GM19023 (cell line): ENCODE measurements at regions not wholly inside any gene's neighbourhood (a gene's known extent, or its start where the extent isn't known, plus 50 kb on each side); places are given as distances from the start of the nearest gene placed in this dataset.
"Not testable (repeated sequence)": the region's sequence is repeated elsewhere in the genome, so short reads cannot be mapped to it uniquely, and the experiment has no call there.

Experiments
- ATAC-seq: cut with Tn5 transposase; IDR thresholded peaks from one replicate; pipeline ENCODE4 v1.9.1; 2021; ENCODE audit warnings: mild to moderate bottlenecking, moderate library complexity; ENCODE audit not compliant: unreplicated experiment

GRCh38 chr6:21333715-21334114, 259.8 kb upstream of the SOX4 start:
- ATAC-seq, result no peak

GRCh38 chr6:21334651-21335050, 258.9 kb upstream of the SOX4 start:
- no peak for ATAC-seq

GRCh38 chr6:21335591-21335990, 258.0 kb upstream of the SOX4 start:
- no peak for ATAC-seq

GRCh38 chr6:21337263-21337662, 256.3 kb upstream of the SOX4 start:
- ATAC-seq, result no peak

- ATAC-seq, result no peak
These were observed 253.0 kb upstream of the SOX4 start for GRCh38 chr6:21340573-21340972.

GRCh38 chr6:21341910-21342309, 251.6 kb upstream of the SOX4 start:
- no peak for ATAC-seq

GRCh38 chr6:21342501-21342900, 251.1 kb upstream of the SOX4 start:
- no peak for ATAC-seq

- ATAC-seq, result not testable (repeated sequence)
These were observed 247.8 kb upstream of the SOX4 start for GRCh38 chr6:21345704-21346103.

- no peak for ATAC-seq
These were observed 245.4 kb upstream of the SOX4 start for GRCh38 chr6:21348146-21348503.

- no peak for ATAC-seq
These were observed 244.9 kb upstream of the SOX4 start for GRCh38 chr6:21348504-21349195.

GRCh38 chr6:21349834-21350233, 243.7 kb upstream of the SOX4 start:
- no peak for ATAC-seq

GRCh38 chr6:21350926-21351325, 242.6 kb upstream of the SOX4 start:
- no peak for ATAC-seq

GRCh38 chr6:21352131-21352530, 241.4 kb upstream of the SOX4 start:
- ATAC-seq, result no peak

- no peak for ATAC-seq
These were observed 238.7 kb upstream of the SOX4 start for GRCh38 chr6:21354805-21355238.

GRCh38 chr6:21355638-21356037, 237.9 kb upstream of the SOX4 start:
- no peak for ATAC-seq

- ATAC-seq, result no peak
These were observed 236.3 kb upstream of the SOX4 start for GRCh38 chr6:21357262-21357661.

GRCh38 chr6:21359926-21360325, 233.6 kb upstream of the SOX4 start:
- ATAC-seq, result no peak

GRCh38 chr6:21360336-21360735, 233.2 kb upstream of the SOX4 start:
- ATAC-seq, result no peak

GRCh38 chr6:21367148-21367547, 226.4 kb upstream of the SOX4 start:
- no peak for ATAC-seq

GRCh38 chr6:21367649-21368154, 225.8 kb upstream of the SOX4 start:
- no peak for ATAC-seq

GRCh38 chr6:21371061-21371460, 222.5 kb upstream of the SOX4 start:
- no peak for ATAC-seq

GRCh38 chr6:21371676-21372171, 221.8 kb upstream of the SOX4 start:
- ATAC-seq, result no peak
